NB4 (cell line): ENCODE measurements at regions not wholly inside any gene's neighbourhood (a gene's known extent, or its start where the extent isn't known, plus 50 kb on each side); places are given as distances from the start of the nearest gene placed in this dataset.
"Not testable (repeated sequence)": the region's sequence is repeated elsewhere in the genome, so short reads cannot be mapped to it uniquely, and the experiment has no call there.

Experiments
- MYC ChIP-seq: IDR thresholded peaks from 2 replicates; pipeline ENCODE4 v1.6.1; 2011; ENCODE audit warnings: low read depth, low read length
- POLR2A ChIP-seq: IDR thresholded peaks from 2 replicates; pipeline ENCODE4 v1.6.1; 2011; ENCODE audit warnings: mild to moderate bottlenecking; ENCODE audit not compliant: insufficient read length; ENCODE audit errors: extremely low read depth
- TF ChIP-seq, protein P1 (sequence below): IDR thresholded peaks from one replicate; pipeline ENCODE4 v1.5.1; 2012; ENCODE audit warnings: low read depth, low read length
- TF ChIP-seq, protein P2 (sequence below): IDR thresholded peaks from 2 replicates; pipeline ENCODE4 v1.6.1; 2011; ENCODE audit warnings: low read depth, low read length

DNA sequence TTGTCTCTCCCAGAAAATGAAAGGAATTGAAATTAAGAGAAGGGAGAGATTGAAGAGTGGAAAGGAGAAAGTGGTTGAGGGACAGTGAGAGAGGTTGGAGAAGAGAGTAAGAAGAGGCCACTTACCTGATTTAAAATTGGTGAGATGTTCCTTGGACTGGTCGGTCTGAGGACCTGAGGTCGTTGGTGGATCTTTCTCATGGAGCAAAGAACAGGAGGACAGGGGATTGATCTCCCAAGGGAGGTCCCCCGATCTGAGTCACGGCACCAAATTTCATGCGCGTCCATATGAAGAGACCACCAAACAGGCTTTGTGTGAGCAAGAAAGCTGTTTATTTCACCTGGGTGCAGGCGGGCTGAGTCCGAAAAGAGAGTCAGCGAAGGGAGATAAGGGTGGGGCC is 415.7 kb upstream of the EPHA7 start:
- not testable (repeated sequence) for TF ChIP-seq POLR2A, MYC
- TF ChIP-seq, protein P1, sequence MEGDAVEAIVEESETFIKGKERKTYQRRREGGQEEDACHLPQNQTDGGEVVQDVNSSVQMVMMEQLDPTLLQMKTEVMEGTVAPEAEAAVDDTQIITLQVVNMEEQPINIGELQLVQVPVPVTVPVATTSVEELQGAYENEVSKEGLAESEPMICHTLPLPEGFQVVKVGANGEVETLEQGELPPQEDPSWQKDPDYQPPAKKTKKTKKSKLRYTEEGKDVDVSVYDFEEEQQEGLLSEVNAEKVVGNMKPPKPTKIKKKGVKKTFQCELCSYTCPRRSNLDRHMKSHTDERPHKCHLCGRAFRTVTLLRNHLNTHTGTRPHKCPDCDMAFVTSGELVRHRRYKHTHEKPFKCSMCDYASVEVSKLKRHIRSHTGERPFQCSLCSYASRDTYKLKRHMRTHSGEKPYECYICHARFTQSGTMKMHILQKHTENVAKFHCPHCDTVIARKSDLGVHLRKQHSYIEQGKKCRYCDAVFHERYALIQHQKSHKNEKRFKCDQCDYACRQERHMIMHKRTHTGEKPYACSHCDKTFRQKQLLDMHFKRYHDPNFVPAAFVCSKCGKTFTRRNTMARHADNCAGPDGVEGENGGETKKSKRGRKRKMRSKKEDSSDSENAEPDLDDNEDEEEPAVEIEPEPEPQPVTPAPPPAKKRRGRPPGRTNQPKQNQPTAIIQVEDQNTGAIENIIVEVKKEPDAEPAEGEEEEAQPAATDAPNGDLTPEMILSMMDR: not testable (repeated sequence)
- TF ChIP-seq, protein P2, sequence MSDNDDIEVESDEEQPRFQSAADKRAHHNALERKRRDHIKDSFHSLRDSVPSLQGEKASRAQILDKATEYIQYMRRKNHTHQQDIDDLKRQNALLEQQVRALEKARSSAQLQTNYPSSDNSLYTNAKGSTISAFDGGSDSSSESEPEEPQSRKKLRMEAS: not testable (repeated sequence)
